HL-60/S4 treated with retinoic acid at 250 ng/mL for 4 days and 3 days (cell line): ENCODE measurements at regions not wholly inside any gene's neighbourhood (a gene's known extent, or its start where the extent isn't known, plus 50 kb on each side); places are given as distances from the start of the nearest gene placed in this dataset.
"Not testable (repeated sequence)": the region's sequence is repeated elsewhere in the genome, so short reads cannot be mapped to it uniquely, and the experiment has no call there.

Experiments
- in situ Hi-C: fragments of 300-500 bp; cut with MboI; formaldehyde crosslinking; loops from 2 replicates; pipeline ENCODE4 v1.7.0; 2022; ENCODE audit warnings: low sequenced_read_pairs

GRCh38 chr11:109668973-109669634, 247.1 kb downstream of the C11orf87 start:
- in situ Hi-C loops: no loop called here

DNA sequence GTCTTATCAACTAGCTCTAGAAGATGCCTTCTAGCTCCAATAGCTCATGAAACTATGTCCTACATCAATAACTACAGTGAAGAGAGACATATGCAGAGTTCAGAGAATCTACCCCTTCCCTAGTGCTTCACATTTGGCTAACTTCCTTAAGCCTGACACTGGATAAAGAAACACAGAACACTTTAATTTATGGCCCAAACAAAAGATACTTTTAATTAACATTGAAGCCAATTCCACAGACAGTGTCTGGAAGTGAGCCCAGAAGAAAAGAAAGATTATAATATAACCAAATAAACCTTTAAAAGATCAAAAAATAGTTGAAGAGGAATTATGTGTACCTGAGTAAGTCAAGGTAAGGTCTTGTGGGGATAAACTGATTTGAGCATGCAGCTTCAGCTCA, 255.2 kb downstream of the C11orf87 start:
- in situ Hi-C loops: loop anchor here (25.0 kb wide), 1 partner anchor 965 kb away; no protein-coding TSS in a partner anchor

GRCh38 chr11:109677876-109678275, 255.9 kb downstream of the C11orf87 start:
- in situ Hi-C loops: loop anchor here (25.0 kb wide), 1 partner anchor 966 kb away; no protein-coding TSS in a partner anchor

DNA sequence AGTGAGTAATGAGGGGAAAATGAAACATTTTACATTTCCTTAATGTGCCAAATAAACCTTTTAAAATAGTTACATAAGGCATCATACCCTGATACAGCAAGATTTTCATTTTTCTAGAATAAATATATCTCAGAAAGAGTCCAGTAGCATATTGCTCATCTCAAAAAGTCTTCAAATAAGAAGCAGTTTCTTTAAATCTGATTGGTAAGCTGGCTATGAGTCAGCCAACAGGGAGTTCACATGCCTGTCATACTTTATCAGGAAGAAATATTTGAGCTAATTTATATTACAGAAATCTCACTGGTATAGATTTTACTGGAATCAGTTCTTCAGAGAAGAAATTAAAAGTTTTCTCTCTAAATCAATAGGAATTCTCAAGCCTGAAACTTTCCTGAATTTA, 258.1 kb downstream of the C11orf87 start:
- in situ Hi-C loops: loop anchor here (25.0 kb wide), 1 partner anchor 968 kb away; no protein-coding TSS in a partner anchor

DNA sequence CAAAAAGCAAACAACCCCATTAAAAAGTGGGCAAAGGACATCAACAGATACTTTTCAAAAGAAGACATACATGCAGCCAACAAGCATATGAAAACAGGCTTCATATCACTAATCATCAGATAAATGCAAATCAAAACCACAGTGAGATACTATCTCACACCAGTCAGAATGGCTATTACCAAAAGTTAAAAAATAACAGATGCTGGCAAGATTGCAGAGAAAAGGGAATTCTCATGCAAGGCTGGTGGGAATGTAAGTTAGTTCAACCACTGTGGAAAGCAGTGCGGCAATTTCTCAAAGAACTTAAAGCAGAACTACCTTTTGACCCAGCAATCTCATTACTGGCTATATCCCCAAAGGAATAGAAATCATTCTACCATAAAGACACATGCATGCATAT, 260.8 kb downstream of the C11orf87 start:
- in situ Hi-C loops: loop anchor here (25.0 kb wide), 1 partner anchor 970 kb away; no protein-coding TSS in a partner anchor

GRCh38 chr11:109695696-109696095, 273.7 kb downstream of the C11orf87 start:
- in situ Hi-C loops: loop anchor here (25.0 kb wide), 1 partner anchor 983 kb away; no protein-coding TSS in a partner anchor

GRCh38 chr11:109696191-109696897, 274.4 kb downstream of the C11orf87 start:
- in situ Hi-C loops: loop anchor here (25.0 kb wide), 1 partner anchor 984 kb away; no protein-coding TSS in a partner anchor

DNA sequence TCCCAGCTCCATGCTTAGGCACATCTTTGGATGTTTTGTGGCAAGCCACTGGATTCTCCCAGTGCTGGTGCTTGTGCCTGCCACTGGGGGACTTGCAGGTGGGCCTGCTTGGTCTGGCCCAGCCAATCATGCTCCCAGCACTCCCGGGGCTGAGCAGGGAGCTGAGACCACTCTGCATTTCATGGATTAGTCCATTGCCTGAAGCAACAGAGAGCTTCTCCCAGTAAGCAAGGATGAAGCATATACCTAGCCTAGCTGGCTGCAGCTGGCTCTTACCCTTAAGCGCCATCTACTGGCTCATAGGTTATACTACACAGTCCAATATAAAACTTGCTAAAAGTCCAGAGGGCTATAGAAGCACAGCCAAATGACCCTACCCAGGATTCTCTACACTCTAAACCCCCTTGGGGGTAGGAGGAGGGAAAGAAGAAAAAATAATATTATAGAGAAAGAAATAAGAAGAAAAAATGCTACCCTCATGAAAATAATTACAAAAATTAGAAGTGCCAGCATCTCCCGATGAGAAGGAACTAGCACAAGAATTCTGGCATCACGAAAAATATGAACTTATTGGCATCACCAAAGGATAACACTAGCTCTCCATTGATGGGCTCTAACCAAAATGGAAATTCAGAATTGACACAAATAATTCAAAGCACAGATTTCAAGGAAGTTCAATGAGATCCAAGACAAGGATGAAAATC, 275.3 kb downstream of the C11orf87 start:
- in situ Hi-C loops: loop anchor here (25.0 kb wide), 1 partner anchor 985 kb away; no protein-coding TSS in a partner anchor

- in situ Hi-C loops: loop anchor here (25.0 kb wide), 1 partner anchor 986 kb away; no protein-coding TSS in a partner anchor
These were observed 276.2 kb downstream of the C11orf87 start for GRCh38 chr11:109698237-109698636.

DNA sequence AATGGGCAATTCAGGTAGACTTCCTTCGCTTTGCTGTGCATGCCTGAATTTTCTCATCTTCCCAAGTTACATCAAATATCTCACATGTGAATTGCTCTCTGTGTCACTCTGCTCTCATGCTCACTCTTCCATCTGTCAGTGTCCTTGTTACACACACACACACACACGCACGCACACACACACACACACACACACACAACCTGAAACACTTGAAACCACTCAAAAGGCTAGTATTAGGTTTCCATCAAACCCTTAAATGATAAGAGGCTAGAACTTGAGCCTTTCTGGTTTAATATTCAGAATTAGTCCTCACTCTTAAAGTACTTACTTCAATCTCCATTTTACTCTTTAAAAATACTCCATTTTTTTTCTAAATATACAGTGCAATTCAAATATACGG, 282.4 kb downstream of the C11orf87 start:
- in situ Hi-C loops: no loop called here

DNA sequence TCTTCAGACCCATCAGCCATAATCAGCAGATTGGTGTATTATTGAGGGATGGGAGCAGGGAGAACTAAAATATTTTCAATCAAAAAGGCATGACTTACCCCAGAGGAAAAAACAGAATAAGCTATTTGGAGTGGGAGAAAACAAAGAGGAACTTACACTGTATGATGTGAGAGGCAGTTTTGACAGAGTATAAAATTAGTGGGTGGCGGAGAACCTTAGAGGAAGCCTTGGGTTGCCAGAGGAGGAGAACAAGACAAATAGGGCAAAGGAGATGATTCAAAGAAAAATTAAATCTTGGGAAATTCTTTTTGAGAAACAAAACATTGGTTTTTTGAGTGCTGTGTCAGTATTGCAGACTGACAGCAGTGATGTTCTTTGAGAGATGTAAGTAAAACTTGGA, 285.0 kb downstream of the C11orf87 start:
- in situ Hi-C loops: no loop called here

DNA sequence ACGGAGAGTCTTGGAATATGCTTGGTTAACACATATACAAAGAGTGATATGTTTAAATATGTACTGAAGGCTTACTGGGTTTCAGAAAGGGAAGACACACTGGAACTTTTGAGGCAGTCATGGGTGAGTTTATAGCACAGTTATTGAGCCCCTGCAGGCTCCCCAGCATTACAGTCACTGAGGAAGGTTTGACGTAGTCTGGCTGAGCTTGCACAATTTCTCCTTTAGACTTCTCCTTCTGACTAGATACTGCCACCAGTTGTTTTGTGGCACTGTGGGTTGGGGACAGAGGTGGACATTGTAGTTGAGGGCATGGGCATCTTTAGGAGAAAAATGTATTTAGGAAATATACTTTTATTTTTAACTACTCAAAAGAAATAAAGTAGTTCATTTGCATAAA, 285.4 kb downstream of the C11orf87 start:
- in situ Hi-C loops: no loop called here

DNA sequence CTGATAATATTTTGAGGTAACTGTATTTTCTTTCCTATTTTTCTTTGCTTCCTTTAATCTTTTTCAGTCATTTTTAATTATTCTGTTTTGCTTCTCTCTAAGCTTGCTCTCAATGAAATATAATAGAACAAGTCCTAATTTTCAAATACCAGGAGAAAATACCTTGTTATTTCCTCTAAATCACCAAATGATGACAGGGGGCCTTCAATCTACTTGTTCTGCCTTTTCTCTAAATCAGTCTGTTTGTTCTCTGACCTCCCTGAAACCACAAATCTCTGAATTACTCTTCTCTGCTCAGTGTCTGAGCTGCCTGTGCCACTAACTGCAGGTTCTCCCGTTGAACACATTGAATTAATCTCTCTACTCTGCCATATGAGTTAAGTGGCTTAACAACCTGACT, 286.2 kb downstream of the C11orf87 start:
- in situ Hi-C loops: no loop called here

GRCh38 chr11:109714444-109714843, 292.5 kb downstream of the C11orf87 start:
- in situ Hi-C loops: not testable (repeated sequence)

- in situ Hi-C loops: not testable (repeated sequence)
These were observed 293.4 kb downstream of the C11orf87 start for GRCh38 chr11:109715424-109715823.

- in situ Hi-C loops: no loop called here
These were observed 304.1 kb downstream of the C11orf87 start for GRCh38 chr11:109726061-109726460.

DNA sequence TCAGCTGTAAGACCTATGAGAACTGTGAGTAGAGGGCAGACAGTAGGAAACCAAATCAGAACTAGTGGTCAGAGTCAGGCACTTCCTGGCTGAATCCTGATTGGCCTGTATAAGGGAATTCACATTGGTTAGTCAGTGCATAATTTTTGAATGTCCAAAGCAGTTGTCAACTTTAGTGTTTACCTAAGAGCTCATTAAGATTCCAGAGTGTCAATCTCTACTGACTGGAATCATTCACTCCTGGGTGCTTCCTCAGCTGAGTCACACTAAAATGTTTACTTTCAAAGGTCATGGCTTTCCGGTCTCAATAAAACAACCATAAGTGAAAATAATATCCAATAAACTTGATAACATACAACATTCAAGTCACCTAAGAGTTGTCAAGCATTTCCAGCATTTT, 306.1 kb downstream of the C11orf87 start:
- in situ Hi-C loops: no loop called here

DNA sequence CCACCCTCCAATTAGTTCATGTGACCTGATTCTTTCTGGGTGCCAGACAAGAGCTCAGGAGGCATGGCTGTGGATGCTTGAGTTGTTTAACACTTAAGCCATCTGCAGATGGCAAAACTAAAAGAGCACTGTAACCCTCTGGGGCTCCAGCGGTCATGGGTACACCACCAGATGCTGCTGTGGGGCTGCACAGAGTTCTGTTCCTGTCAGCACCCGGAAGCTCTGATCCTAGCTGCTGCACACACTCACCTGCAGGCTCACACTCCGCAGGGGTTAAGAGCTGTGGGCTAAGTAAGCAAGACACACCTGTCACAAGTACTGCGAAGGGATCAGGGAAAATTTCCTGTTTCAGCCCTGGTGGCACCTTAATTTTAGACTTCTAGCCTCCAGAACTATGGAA, 307.8 kb downstream of the C11orf87 start:
- in situ Hi-C loops: no loop called here

- in situ Hi-C loops: no loop called here
These were observed 308.7 kb downstream of the C11orf87 start for GRCh38 chr11:109730669-109731068.

- in situ Hi-C loops: no loop called here
These were observed 309.5 kb downstream of the C11orf87 start for GRCh38 chr11:109731451-109731850.

DNA sequence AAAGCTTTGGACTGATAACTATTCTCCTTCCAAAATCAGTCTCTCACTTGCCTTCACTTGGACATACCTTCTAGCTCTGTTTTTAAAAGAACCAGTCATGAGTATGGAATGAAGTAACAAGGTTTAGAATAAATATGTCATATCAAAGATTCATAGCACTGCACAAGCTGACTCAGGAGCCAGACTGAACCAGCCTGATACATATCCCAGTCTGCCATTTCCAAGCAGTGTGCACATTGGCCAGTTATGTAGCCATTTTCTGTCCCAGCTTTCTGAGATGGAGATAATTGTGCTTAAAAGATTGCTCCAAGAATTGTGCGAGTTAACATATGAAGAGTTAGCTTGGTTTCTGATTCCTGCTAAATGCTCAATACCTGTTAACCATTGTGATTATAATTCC, 311.3 kb downstream of the C11orf87 start:
- in situ Hi-C loops: no loop called here
